ENCODE measurements at regions not wholly inside any gene's neighbourhood (a gene's known extent, or its start where the extent isn't known, plus 50 kb on each side); places are given as distances from the start of the nearest gene placed in this dataset.

GRCh38 chr2:173500953-173501352, 146.3 kb downstream of the CDCA7 start (continued):
- TF ChIP-seq ZC3H10 (CRISPR knock-in tag; IDR thresholded peaks at IDR 0.05) = no peak

GRCh38 chr2:173502296-173502695, 147.6 kb downstream of the CDCA7 start:
- TF ChIP-seq ZNF70 (CRISPR knock-in tag; IDR thresholded peaks at IDR 0.05) (no peak), CSDC2 (CRISPR knock-in tag; IDR thresholded peaks at IDR 0.05) (no peak), POU6F1 (CRISPR knock-in tag; IDR thresholded peaks at IDR 0.05; ENCODE audit: borderline replicate concordance, low read depth) (no peak), GLIS3 (CRISPR knock-in tag; IDR thresholded peaks at IDR 0.05) (no peak), ESRRG (CRISPR knock-in tag; IDR thresholded peaks at IDR 0.05) (no peak)
- ATAC-seq = no peak

- TF ChIP-seq TSHZ2 (CRISPR knock-in tag; IDR thresholded peaks at IDR 0.05) (no peak), CREB5 (CRISPR knock-in tag; IDR thresholded peaks at IDR 0.05; ENCODE audit: low read depth) (no peak), PATZ1 (CRISPR knock-in tag; IDR thresholded peaks at IDR 0.05; ENCODE audit: borderline replicate concordance) (no peak), GLIS3 (CRISPR knock-in tag; IDR thresholded peaks at IDR 0.05) (no peak), ZC3H10 (CRISPR knock-in tag; IDR thresholded peaks at IDR 0.05) (no peak), ZFP30 (CRISPR knock-in tag; IDR thresholded peaks at IDR 0.05) (no peak), TOX (CRISPR knock-in tag; IDR thresholded peaks at IDR 0.05; ENCODE audit: borderline replicate concordance) (no peak), ZNF8 (CRISPR knock-in tag; IDR thresholded peaks at IDR 0.05) (no peak), TCF4 (CRISPR knock-in tag; IDR thresholded peaks at IDR 0.05; ENCODE audit: borderline replicate concordance) (no peak), POU6F1 (CRISPR knock-in tag; IDR thresholded peaks at IDR 0.05; ENCODE audit: borderline replicate concordance, low read depth) (no peak), SNAI2 (CRISPR knock-in tag; IDR thresholded peaks at IDR 0.05) (no peak), ESRRG (CRISPR knock-in tag; IDR thresholded peaks at IDR 0.05) (no peak), CSDC2 (CRISPR knock-in tag; IDR thresholded peaks at IDR 0.05) (no peak)
These were observed 156.7 kb downstream of the CDCA7 start for GRCh38 chr2:173511357-173511756.

GRCh38 chr2:173511942-173512341, 157.3 kb downstream of the CDCA7 start:
- TF ChIP-seq TSHZ2 (CRISPR knock-in tag; IDR thresholded peaks at IDR 0.05) (no peak), OSR1 (CRISPR knock-in tag; IDR thresholded peaks at IDR 0.05) (no peak), ESRRG (CRISPR knock-in tag; IDR thresholded peaks at IDR 0.05) (no peak), CREB5 (CRISPR knock-in tag; IDR thresholded peaks at IDR 0.05; ENCODE audit: low read depth) (no peak)
- ATAC-seq = no peak

More at GRCh38 chr2:173511357-173511756, 156.7 kb downstream of the CDCA7 start:
- ATAC-seq = no peak

Data from SK-N-SH treated with all-trans-retinoic acid at 6 μM for 48 hours (cell line).